ENCODE measurements at regions not wholly inside any gene's neighbourhood (a gene's known extent, or its start where the extent isn't known, plus 50 kb on each side); places are given as distances from the start of the nearest gene placed in this dataset.

GRCh38 chr18:41416044-41416443, 539.0 kb upstream of the PIK3C3 start:
- TF ChIP-seq POLR2A (IDR thresholded peaks at IDR 0.05; ENCODE audit: low read depth, low read length), result no peak
- TF ChIP-seq FOXM1 (IDR thresholded peaks at IDR 0.05; ENCODE audit: low read depth, low read length), result no peak
- no peak for TF ChIP-seq JUND (IDR thresholded peaks at IDR 0.05; ENCODE audit: low read depth, low read length)
- no peak for TF ChIP-seq CTCF (IDR thresholded peaks at IDR 0.05 in 2 of 3, conservative IDR thresholded peaks at IDR 0.05 in 1 of 3; ENCODE audit: control insufficient read depth in 2 of 3, extremely low read depth in 1 of 3, insufficient read depth in 1 of 3, low read depth in 3 of 3, low read length in 3 of 3)
- no peak for TF ChIP-seq ATF2 (IDR thresholded peaks at IDR 0.05; ENCODE audit: low read length)
- TF ChIP-seq YBX1 (IDR thresholded peaks at IDR 0.05), result no peak
- TF ChIP-seq EP300 (IDR thresholded peaks at IDR 0.05; ENCODE audit: borderline replicate concordance in 1 of 2, control insufficient read depth in 1 of 2, low read depth in 2 of 2, low read length in 2 of 2), result no peak
- TF ChIP-seq IRF5 (IDR thresholded peaks at IDR 0.05; ENCODE audit: borderline replicate concordance), result no peak
- TF ChIP-seq TAF1 (IDR thresholded peaks at IDR 0.05; ENCODE audit: borderline replicate concordance, low read depth, low read length), result no peak
- TF ChIP-seq POLR2AphosphoS5 (IDR thresholded peaks at IDR 0.05; ENCODE audit: low read length), result no peak
- TF ChIP-seq MYC (IDR thresholded peaks at IDR 0.05; ENCODE audit: insufficient read depth, insufficient read length, insufficient replicate concordance, low read length, severe bottlenecking), result no peak

Data from GM12878 (cell line).